ENCODE measurements at regions not wholly inside any gene's neighbourhood (a gene's known extent, or its start where the extent isn't known, plus 50 kb on each side); places are given as distances from the start of the nearest gene placed in this dataset.

GRCh38 chr6:166251211-166251610, 57.0 kb downstream of the PRR18 start:
- TF ChIP-seq ZNF610 (tag by site-specific recombination; IDR thresholded peaks at IDR 0.05; ENCODE audit: borderline replicate concordance) (no peak), CTCF (tag by site-specific recombination; IDR thresholded peaks at IDR 0.05) (no peak), GLI4 (tag by site-specific recombination; IDR thresholded peaks at IDR 0.05) (no peak), ZNF274 (IDR thresholded peaks at IDR 0.05; ENCODE audit: low read length) (no peak), ZNF274 (tag by site-specific recombination; IDR thresholded peaks at IDR 0.05; ENCODE audit: borderline replicate concordance) (no peak)
